WTC11 (cell line): ENCODE measurements at regions not wholly inside any gene's neighbourhood (a gene's known extent, or its start where the extent isn't known, plus 50 kb on each side); places are given as distances from the start of the nearest gene placed in this dataset.

Experiments used
- ATF1 ChIP-seq: sonication (generic); formaldehyde crosslinking; IDR thresholded peaks from 2 replicates; pipeline ENCODE4 v1.8.1; 2023; ENCODE audit warnings: mild to moderate bottlenecking, moderate library complexity, missing genetic modification reagents
- ELF4 ChIP-seq: sonication (generic); formaldehyde crosslinking; IDR thresholded peaks from 2 replicates; pipeline ENCODE4 v1.8.1; 2022; ENCODE audit warnings: low read depth, mild to moderate bottlenecking, moderate library complexity, missing genetic modification reagents
- NFE2L1 ChIP-seq: sonication (generic); formaldehyde crosslinking; IDR thresholded peaks from 2 replicates; pipeline ENCODE4 v1.8.1; 2023; ENCODE audit warnings: missing genetic modification reagents
- NFYB ChIP-seq: sonication (generic); formaldehyde crosslinking; conservative IDR thresholded peaks from 2 replicates; pipeline ENCODE4 v1.8.0; 2022; ENCODE audit warnings: low read depth, missing genetic modification reagents
- RELA ChIP-seq: sonication (generic); formaldehyde crosslinking; IDR thresholded peaks from 2 replicates; pipeline ENCODE4 v1.8.1; 2022; ENCODE audit warnings: missing genetic modification reagents, mild to moderate bottlenecking, borderline replicate concordance
- SMAD4 ChIP-seq: sonication (generic); formaldehyde crosslinking; IDR thresholded peaks from 2 replicates; pipeline ENCODE4 v1.8.0; 2022; ENCODE audit warnings: mild to moderate bottlenecking, missing genetic modification reagents
- SP1 ChIP-seq: sonication (generic); formaldehyde crosslinking; conservative IDR thresholded peaks from 2 replicates; pipeline ENCODE4 v1.8.1; 2022; ENCODE audit warnings: missing genetic modification reagents
- TCF7 ChIP-seq: sonication (generic); formaldehyde crosslinking; IDR thresholded peaks from 2 replicates; pipeline ENCODE4 v1.8.0; 2022; ENCODE audit warnings: mild to moderate bottlenecking, low read depth, missing genetic modification reagents, moderate library complexity
- ZBTB21 ChIP-seq: sonication (generic); formaldehyde crosslinking; IDR thresholded peaks from 2 replicates; pipeline ENCODE4 v1.8.1; 2023; ENCODE audit warnings: mild to moderate bottlenecking, missing genetic modification reagents, borderline replicate concordance
- ZNF423 ChIP-seq: fragments of 250-450 bp; sonication (Bioruptor Pico); IDR thresholded peaks from 2 replicates; pipeline ENCODE4 v2.1.2; 2022; ENCODE audit warnings: mild to moderate bottlenecking, moderate library complexity
- TF ChIP-seq, protein P1 (sequence below): fragments of 200-600 bp; IDR thresholded peaks from 2 replicates; pipeline ENCODE4 v1.8.0; 2022; ENCODE audit warnings: antibody characterized with exemption
- TF ChIP-seq, protein P2 (sequence below): sonication (generic); formaldehyde crosslinking; IDR thresholded peaks from 2 replicates; pipeline ENCODE4 v1.8.1; 2023; ENCODE audit warnings: mild to moderate bottlenecking, missing genetic modification reagents
- TF ChIP-seq, protein P3 (sequence below): sonication (generic); formaldehyde crosslinking; IDR thresholded peaks from 2 replicates; pipeline ENCODE4 v1.8.0; 2022; ENCODE audit warnings: mild to moderate bottlenecking, missing genetic modification reagents
- TF ChIP-seq, protein P4 (sequence below): sonication (generic); formaldehyde crosslinking; IDR thresholded peaks from 2 replicates; pipeline ENCODE4 v1.8.1; 2022; ENCODE audit warnings: low read depth, mild to moderate bottlenecking, moderate library complexity, missing genetic modification reagents, borderline replicate concordance

DNA sequence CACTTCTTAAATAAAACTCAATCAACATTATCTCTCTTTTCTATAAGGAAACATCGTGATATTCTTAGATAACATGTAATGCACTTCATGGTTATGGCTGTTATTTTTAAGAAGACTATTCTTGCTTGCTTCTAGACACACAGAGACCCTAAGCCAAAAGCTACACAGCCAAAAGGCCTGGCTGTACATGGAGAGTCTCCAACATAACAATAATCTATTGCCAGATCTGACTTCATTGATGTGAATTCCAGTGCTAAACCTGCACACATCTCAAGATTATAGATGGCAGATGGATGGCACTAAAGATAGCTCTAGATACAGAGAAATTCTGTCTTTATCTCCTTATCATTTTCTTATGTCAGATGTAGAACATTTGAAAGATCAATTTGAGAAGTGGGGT, 811.6 kb upstream of the ZNF608 start:
- TF ChIP-seq, protein P1, sequence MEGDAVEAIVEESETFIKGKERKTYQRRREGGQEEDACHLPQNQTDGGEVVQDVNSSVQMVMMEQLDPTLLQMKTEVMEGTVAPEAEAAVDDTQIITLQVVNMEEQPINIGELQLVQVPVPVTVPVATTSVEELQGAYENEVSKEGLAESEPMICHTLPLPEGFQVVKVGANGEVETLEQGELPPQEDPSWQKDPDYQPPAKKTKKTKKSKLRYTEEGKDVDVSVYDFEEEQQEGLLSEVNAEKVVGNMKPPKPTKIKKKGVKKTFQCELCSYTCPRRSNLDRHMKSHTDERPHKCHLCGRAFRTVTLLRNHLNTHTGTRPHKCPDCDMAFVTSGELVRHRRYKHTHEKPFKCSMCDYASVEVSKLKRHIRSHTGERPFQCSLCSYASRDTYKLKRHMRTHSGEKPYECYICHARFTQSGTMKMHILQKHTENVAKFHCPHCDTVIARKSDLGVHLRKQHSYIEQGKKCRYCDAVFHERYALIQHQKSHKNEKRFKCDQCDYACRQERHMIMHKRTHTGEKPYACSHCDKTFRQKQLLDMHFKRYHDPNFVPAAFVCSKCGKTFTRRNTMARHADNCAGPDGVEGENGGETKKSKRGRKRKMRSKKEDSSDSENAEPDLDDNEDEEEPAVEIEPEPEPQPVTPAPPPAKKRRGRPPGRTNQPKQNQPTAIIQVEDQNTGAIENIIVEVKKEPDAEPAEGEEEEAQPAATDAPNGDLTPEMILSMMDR: no peak
- TF ChIP-seq SMAD4: no peak
- TF ChIP-seq, protein P2, sequence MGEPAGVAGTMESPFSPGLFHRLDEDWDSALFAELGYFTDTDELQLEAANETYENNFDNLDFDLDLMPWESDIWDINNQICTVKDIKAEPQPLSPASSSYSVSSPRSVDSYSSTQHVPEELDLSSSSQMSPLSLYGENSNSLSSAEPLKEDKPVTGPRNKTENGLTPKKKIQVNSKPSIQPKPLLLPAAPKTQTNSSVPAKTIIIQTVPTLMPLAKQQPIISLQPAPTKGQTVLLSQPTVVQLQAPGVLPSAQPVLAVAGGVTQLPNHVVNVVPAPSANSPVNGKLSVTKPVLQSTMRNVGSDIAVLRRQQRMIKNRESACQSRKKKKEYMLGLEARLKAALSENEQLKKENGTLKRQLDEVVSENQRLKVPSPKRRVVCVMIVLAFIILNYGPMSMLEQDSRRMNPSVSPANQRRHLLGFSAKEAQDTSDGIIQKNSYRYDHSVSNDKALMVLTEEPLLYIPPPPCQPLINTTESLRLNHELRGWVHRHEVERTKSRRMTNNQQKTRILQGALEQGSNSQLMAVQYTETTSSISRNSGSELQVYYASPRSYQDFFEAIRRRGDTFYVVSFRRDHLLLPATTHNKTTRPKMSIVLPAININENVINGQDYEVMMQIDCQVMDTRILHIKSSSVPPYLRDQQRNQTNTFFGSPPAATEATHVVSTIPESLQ (CRISPR knock-in tag): no peak
- TF ChIP-seq NFYB: no peak
- TF ChIP-seq SP1 (CRISPR knock-in tag): no peak
- TF ChIP-seq, protein P3, sequence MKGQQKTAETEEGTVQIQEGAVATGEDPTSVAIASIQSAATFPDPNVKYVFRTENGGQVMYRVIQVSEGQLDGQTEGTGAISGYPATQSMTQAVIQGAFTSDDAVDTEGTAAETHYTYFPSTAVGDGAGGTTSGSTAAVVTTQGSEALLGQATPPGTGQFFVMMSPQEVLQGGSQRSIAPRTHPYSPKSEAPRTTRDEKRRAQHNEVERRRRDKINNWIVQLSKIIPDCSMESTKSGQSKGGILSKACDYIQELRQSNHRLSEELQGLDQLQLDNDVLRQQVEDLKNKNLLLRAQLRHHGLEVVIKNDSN (CRISPR knock-in tag): no peak
- TF ChIP-seq, protein P4, sequence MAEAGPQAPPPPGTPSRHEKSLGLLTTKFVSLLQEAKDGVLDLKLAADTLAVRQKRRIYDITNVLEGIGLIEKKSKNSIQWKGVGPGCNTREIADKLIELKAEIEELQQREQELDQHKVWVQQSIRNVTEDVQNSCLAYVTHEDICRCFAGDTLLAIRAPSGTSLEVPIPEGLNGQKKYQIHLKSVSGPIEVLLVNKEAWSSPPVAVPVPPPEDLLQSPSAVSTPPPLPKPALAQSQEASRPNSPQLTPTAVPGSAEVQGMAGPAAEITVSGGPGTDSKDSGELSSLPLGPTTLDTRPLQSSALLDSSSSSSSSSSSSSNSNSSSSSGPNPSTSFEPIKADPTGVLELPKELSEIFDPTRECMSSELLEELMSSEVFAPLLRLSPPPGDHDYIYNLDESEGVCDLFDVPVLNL (CRISPR knock-in tag): no peak
- no peak for TF ChIP-seq ATF1
- TF ChIP-seq ELF4: no peak
- TF ChIP-seq ZBTB21 (CRISPR knock-in tag): no peak
- TF ChIP-seq TCF7 (CRISPR knock-in tag): no peak
- no peak for TF ChIP-seq NFE2L1 (CRISPR knock-in tag)
- no peak for TF ChIP-seq ZNF423
- no peak for TF ChIP-seq RELA (CRISPR knock-in tag)
